Pons (tissue), 1 donor: ENCODE measurements at regions not wholly inside any gene's neighbourhood (a gene's known extent, or its start where the extent isn't known, plus 50 kb on each side); places are given as distances from the start of the nearest gene placed in this dataset.

Source experiments
- DNase-seq: peaks from one replicate; pipeline ENCODE4 v3.0.0-alpha.2; 2016; ENCODE audit warnings: low spot score

DNA sequence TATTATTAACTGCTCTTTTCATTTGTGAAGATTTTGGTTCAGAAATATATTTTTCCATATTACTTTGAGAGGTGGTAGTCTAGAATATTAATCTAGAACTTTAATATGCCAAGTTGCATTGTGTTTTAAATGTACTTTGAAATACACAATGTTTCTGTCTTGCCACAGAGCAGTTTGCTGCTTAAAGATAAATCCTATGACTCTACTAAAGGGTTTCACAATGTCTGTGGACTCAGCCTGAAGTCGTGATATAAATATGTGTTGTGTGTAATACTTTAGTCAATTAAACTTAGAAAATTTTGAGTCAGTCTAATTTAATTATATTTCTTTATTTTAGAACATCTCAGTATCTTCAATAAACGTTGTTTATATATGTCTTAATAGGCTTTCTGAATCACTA, 1771.7 kb upstream of the PCDH7 start:
- DNase-seq = no peak

DNA sequence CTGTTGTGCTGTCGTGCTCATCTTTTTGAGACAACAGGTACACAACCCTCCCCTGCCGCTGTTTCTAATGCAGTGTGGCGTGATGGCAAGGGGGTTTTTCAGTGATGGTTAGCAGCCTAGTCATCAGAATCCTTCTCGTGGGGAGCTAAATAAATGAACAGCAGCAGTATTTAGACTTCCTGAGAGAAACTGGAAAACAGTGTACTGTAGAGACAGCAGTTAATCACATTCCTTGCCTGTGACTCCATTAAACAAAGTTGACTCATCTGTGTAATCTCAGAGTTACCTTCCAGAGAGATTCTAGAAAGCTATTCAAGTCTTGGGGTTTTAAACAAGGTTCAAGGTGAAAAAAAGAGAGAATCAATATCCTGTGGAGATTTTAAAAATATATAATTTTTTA, 1753.2 kb upstream of the PCDH7 start:
- no peak for DNase-seq

DNA sequence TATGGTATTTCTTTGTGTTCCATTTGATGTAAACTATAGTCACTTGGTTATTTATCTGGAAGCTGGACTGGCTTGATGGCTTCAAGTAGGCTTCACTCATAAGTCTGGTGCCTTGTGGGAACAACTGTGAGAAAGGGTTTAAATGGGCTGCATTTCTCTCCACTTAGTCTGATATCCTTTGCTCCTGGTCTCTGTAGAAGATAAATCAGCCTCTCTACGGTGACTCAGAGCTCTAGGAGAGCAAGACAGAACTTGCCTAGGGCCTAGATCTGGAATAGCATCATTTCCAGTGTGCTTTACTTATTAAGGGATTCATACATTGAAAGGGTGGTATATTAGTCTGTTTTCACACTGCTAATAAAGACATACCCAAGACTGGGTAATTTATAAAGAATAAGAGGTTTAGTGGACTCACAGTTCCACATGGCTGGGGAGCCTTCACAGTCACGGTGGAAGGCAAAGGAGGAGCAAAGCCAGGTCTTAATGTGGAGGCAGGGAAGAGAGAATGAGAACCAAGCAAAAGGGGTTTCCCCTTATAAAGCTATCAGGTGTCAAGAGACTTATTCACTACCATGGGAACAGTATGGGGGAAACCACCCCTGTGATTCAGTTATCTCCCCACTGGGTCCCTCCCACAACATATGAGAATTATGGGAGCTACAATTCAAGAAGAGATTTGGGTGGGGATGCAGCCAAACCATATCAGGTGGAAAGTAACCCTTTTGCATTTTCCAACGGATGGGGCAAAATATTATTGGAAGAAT, 1746.4 kb upstream of the PCDH7 start:
- no peak for DNase-seq

DNA sequence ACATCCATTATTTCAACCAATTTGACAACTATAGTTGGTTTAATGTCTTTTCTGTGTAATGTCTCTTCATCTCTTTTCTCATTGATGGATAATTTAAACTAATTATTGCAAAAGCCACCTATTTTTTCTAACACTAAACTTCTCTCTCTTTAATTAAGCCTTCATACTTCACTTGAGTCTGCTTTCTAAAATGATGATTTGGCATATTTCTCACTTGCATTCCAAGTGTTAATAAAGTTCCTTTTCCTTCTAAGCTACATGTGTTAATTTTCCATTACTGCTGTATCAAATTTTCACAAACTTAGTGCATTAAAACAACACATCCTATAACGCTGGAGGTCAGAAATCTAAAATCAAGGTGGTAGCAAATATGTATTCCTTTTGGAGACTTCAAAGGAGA, 1743.8 kb upstream of the PCDH7 start:
- no peak for DNase-seq

DNA sequence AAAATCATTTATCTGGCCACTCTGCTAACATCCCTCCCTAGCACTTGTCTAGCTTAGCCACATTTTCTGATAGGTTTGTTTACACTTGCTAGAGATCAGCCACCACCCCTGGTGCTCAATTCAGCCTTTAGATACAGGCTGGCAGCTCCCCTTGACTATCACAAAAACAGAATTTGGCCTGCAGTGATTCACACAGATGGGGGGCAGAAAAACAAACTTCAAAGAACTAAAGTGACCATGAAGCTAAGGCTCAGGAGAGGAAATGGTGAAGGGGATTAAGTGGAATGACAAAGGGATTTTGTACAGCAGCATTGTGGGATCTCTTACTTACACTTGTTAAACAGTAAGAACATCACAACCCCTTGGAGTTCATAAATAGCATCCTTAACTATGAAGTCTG, 1718.0 kb upstream of the PCDH7 start:
- DNase-seq = no peak

DNA sequence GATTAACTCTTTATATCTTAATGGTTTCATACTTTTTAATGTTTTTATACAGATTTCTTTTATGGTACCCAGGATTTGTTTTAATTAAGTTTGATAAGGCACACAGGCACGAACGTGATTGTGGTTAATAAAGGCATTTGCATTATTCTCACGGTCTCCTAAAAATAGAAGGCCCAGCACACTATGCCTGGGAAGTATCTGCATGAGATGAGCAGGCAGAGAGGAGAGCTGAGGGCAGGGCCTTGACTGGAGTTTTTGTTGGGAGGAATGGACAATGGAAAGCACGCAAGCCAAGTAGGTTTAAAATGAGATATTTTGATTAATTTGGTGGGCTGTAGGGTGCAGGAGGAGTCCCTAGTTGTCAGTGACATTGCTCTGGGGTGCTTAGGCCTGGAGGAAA, 1714.3 kb upstream of the PCDH7 start:
- no peak for DNase-seq

DNA sequence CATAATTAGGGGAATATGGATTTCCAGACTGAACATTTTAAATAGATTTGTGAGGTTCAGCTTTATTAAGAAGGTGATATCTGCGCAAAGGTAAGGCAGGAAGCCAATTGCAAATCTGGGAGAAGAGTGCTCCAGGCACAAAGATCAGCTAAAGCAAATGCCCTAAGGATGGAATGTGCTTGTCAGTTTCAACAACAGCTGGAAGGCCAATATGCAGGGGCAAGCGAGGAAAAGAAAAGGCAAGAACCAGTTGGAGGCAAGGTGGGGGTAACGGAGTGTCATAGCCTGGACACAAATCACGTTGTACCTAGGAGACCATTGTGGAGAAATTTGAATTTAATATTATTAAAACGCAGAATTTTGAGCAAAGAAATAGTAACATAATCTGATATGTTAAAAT, 1710.3 kb upstream of the PCDH7 start:
- DNase-seq = no peak

DNA sequence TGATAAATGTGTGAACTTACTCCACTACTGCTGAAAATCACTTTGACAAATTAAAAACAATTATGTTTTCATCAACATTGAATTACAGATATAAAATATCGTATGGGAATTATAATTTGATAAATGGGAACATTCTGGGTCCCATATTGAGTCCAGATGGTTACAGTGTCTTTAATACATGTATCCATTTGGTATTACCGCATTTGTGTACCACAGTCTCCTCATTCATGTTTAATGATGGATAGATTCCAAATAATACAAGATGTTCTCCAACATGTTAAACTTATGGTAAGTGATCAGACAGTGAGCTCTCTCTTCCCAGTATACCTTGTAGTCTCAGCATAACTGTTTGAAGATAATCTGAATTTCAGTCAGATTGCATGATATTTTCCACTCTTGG, 1706.8 kb upstream of the PCDH7 start:
- no peak for DNase-seq

DNA sequence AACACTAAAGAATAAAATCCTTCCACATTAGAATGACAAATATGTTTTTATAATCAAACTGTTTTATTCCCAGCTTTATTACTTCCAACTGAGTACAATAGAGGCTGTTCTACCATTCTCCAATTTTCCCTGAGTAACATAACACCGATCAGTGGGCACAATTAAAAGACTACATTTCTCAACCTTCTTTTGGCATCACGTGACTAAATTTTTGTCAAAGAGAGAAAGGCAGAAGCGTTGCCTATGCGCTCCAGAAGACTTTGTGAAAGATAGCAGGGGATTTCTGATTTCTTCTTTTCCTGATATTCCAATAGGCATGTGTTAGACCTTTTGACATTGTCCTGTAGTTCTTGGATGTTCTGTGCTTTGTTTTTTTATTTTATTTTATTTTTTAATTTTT, 1705.6 kb upstream of the PCDH7 start:
- DNase-seq = no peak

DNA sequence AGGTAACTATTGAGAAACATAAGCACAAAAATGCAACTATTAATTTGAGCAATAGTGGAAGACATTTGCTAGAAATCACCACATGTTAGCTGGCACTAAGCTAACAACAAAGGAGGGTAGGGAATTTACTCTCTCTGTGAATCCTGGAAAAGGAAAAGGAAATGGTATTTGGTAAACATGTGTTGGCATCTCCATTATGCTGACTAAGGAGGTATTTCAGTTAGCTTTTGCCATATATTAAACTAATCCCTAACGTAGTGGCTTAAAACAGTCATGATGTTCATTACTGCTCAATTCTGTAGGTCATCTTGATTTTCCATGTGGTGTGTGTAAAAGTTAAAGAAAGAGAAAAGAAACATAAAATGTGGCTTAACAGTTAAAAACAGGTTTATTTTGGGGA, 1686.5 kb upstream of the PCDH7 start:
- no peak for DNase-seq

DNA sequence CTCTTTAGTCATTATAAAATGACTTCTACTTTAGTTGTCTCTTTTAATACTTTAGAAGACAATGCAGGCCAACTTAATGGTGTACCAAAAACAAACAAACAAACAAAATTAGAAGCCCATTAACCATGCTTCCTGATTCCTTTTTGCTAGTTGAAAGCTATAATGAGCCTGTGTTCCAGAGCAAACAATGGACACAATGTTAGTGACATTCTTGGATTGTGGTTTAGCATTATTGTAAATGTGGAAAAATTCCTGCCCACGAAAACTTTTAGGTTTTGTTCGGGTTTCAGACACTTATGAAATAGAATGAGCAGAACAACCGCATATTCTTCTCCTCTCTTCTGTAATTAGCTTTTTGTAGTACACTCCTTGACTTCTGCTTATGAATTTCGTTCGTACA, 1682.7 kb upstream of the PCDH7 start:
- DNase-seq = peak; percentile 68

DNA sequence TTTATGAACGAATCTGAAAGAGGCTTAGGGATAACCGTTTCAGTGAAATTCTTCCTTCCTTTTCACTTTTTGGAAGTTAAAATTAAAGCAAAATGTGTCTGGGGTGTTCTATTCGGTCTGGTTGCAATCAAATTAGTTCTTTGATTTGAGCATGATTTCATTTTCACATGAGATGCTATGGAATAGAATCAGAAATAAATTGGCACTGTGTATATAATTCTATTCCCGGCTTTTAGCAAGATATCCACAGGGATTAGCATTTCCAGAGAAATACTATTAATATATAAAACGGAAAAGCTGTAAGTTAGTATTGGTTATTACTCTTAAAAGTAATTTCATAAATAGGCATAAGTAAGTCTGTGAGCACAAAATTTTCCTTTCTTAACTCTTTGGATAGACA, 1676.8 kb upstream of the PCDH7 start:
- no peak for DNase-seq

DNA sequence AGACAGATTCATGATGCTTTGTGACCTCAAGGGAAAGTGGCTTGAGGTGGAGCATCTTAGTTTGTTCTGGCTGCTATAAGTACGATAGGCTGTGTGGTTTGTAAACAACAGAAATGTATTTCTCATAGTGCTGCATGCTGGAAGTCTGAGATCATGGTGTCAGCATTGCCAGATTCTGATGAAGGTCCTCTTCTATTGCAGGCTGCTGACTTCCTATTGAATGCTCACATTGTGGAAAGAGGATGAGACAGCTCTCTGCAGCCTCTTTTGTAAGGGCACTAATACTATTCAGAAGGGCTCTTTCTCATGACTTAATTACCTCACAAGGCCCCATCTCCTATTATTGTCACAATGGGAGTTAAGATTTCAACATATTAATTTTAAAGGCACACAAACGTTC, 1674.0 kb upstream of the PCDH7 start:
- peak; percentile 80 for DNase-seq

DNA sequence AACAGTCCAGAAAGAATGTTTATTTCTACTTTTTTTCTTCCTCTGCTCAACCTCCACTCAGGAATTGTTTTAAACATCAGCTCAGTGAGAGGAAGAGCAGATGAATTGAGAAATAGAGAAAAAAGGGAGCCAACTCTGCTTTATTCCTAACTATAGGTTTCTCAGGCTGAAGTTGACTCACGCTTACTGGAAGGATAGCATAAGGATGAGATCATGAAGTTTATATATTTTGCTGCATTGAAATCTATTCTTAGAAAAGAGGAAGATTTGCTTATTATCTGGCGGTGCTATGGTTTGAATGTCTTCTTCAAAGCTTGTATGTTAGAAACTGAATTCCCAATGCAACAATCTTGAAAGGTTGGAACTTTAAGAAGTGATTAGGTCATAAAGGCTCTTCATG, 1673.4 kb upstream of the PCDH7 start:
- no peak for DNase-seq

DNA sequence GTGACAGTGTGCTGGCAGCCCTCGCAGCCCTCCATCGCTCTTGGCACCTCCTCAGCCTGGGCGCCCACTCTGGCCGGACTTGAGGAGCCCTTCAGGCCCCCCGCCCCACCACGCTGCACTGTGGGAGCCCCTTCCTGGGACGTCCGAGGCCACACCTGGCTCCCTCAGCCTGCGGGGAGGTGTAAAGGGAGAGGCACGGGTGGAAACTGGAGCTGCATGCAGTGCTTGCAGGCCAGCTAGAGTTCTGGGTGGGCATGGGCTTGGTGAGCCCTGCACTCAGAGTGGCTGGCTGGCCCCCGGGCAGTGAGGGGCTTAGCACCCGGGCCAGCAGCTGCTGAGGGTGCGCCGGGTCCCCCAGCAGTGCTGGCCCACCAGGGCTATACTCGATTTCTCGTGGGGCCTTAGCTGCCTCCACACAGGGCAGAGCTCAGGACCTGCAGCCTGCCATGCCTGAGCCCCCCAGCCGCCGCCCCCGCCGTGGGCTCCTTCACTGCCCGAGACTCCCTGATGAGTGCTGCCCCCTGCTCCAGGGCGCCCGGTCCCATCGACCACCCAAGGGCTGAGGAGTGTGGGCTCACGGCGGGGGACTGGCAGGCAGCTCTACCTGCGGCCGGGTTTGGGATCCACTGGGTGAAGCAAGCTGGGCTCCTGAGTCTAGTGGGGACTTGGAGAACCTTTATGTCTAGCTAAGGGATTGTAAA, 1672.7 kb upstream of the PCDH7 start:
- no peak for DNase-seq

DNA sequence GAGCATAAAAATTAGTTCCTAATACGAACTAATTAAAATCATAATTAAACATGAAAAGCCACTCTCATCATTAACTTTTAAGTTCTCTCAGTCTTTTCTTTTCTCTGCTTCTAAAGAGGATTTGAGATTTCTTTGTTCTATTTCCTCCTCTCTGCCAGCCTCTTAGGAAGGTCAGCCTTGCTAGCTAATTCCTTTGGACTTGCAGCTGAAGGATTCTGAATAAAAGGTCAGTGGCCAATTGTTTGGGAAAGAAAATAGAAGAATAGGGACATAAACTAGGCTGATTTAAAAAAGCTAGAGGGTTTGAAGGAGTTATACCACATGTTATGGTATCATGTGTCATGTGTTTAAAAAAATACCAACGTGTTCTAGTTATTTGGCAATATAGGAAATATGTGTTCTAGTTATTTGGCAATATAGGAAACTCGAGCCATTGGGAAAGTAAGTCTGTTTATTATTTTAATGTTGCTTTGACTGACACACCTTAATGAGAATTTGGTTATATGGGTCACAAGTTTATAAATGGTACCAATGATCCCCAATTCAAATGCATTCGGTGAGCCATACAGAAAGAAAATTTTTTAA, 1668.7 kb upstream of the PCDH7 start:
- no peak for DNase-seq

DNA sequence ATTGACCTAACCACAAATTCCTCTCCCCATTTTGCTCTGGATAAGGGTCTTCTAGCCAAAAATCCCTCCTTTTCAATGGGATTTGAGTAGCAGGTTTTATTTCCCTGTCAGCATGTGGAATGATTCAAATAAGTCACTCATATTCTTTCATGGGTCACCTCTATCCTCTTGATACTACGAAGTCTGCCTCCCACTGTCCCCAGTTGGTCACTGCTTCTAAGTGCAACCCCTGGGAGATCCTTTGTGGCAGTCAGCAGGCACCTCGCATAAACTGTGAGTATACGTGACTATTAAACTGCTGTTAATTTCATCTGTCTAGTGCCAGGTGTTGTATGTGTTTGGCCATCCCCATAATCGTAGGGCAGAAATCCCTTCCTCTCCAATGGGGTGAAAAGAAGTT, 1667.9 kb upstream of the PCDH7 start:
- no peak for DNase-seq

DNA sequence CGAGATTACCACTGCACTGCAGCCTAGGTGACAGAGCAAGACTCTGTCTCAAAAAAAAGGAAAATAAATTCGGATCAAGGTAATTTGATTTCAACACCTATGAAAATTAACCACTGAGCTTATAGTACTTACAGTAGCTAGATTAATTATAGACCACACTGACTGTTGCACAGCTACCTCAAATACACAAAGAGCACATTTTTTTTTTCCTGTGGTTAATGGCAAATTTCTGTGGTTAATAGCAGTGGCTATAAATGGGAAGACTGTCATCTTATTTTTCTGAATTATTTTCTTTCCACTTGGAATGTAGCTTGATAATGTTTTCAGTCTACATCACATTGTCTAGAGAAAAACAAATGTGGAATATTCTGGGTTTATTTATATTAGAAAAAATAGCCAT, 1661.6 kb upstream of the PCDH7 start:
- DNase-seq = no peak

DNA sequence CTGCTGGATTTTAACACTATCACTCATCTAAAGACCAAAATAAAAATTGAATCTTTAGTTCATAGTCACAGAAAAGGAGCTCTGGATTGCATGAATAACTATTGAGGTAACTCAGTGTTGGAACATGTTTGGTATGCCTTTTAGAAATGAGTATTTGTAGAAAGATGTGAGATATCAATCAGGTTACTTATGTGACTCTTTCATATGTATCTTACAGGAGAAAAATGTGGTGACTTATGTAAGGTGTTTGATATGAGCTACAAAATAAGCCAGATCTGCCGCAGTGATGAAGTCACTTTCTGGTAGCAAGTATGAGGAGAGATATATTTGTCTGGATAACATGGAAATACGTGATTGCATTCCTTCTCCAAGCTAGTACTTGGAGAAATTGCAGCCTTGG, 1653.3 kb upstream of the PCDH7 start:
- DNase-seq = no peak

DNA sequence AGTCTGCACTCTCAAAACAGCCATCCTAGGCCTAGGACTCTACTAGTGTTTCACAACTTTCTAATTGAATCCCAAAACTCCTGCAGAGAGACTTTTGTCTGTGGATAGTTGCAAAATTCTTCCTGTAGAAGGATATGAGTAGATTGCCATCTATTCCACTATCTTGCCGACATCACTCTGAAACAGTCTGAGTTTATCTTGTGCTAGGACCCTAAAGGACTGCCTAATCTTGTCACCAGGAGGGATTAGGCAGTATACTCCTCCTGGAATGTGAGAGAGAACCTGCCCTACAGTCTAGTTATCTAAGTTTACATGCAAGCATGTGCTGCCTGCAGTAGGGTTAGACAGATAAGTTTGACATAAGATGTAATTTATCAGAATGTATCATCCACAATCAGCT, 1646.6 kb upstream of the PCDH7 start:
- no peak for DNase-seq

DNA sequence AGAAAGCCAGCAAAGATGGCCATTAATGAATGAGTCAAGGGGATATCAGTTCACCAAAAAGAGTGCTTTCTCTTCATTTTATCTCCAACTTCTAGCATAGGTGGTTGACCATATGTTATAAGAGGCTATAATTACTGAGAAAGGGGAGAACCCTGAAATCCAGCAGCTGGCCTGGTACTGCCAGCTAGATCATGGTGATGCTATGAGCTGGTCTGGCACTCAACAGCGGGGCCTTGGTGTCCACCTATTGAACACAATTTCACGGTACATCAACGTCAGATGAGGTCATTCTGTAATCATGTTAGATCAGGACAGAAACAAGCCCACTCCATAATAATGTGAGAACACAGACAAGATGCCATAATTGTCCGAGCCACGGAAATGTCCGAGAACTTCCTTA, 1644.8 kb upstream of the PCDH7 start:
- DNase-seq = no peak

DNA sequence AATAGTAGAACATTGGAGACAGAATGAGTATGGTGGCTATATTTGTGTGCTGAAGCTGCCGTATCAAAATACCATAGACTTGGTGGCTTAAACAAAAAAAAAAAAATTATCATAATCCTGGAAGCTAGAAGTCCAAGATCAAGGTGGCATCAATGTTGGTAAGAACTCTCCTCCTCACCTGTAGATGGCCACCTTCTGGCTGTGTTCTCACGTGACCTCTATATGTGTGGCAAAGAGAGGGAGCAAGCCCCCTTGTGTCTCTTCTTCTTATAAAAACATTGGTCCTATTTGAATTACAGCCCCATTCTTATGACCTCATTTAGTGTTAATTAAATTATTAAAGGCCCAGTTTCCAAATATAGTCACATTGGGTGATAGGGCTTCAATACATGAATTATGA, 1640.9 kb upstream of the PCDH7 start:
- no peak for DNase-seq

DNA sequence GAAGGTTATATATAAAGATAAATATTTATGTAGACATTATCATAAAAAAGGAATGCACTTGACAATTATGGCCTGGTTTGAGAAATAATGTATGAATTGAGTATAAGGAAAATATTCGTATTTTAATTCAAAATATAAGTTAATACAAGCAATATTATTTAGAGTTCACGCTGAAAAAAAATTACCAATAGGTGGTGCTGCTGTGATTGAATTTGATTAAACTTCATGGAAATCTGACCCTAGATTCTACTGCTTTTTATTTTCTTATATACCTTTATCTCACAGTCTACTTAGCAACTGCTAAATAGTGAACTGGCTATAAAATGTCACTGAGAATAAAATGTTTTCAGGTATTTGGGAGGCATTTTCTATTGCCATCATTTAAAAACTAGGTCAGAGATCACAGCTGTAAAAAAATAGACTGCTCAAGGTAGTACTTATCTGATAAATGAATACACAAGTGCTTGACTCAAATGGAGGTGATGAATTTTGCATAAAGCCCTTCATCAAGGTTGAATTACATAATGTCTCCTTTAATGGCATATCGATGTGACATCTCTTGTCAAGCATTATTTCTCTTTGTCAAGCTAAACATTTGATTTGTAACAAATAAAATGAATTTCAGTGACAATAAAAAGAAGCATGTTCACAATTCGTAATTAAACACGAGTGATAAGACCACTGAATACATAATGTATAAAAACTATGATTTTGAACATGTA, 1638.8 kb upstream of the PCDH7 start:
- DNase-seq = peak; percentile 36
